ENCODE measurements at regions not wholly inside any gene's neighbourhood (a gene's known extent, or its start where the extent isn't known, plus 50 kb on each side); places are given as distances from the start of the nearest gene placed in this dataset.

- H3K9ac ChIP-seq (ENCODE audit: low read length), result no peak overlapping the region
- no peak overlapping the region for H3K18ac ChIP-seq (ENCODE audit: low read depth in 1 of 2, low read length in 2 of 2)
- WGBS, result 68% methylated on average over 3 of the region's 3 CpGs
- no peaks in the 10 kb centered on the region for H3K9me3 ChIP-seq (ENCODE audit: control insufficient read depth, low read length)
- H3K36me3 ChIP-seq (ENCODE audit: control insufficient read depth in 1 of 2, insufficient read depth in 2 of 2, low read depth in 1 of 2, low read length in 2 of 2), result no peaks in the 10 kb centered on the region
- H2BK15ac ChIP-seq (ENCODE audit: low read depth, poor library complexity, severe bottlenecking), result no peak overlapping the region
- H4K91ac ChIP-seq (ENCODE audit: low read length), result no peak overlapping the region
- H4K8ac ChIP-seq (ENCODE audit: low read length), result no peak overlapping the region
- no peaks in the 10 kb centered on the region for H3K4me1 ChIP-seq (ENCODE audit: control insufficient read depth, insufficient read depth, low read depth, low read length)
- no peak overlapping the region for H2BK120ac ChIP-seq (ENCODE audit: low read depth, low read length)
- H2BK5ac ChIP-seq (ENCODE audit: low read depth, low read length, poor library complexity, severe bottlenecking), result no peak overlapping the region
- H3K27me3 ChIP-seq (ENCODE audit: control insufficient read depth in 1 of 2, insufficient read depth in 1 of 2, low read length in 2 of 2), result peaks cover 10 to 16% of the 10 kb centered on the region in 2 experiments
- H2AFZ ChIP-seq (ENCODE audit: low read depth, low read length), result no peak overlapping the region
- no peak overlapping the region for H3K4me2 ChIP-seq (ENCODE audit: low read length, poor library complexity, severe bottlenecking)
- H2AK5ac ChIP-seq (ENCODE audit: low read length, severe bottlenecking), result no peak overlapping the region
- no peak overlapping the region for H3K4ac ChIP-seq (ENCODE audit: low read depth in 1 of 2, low read length in 2 of 2)
- H3K23ac ChIP-seq (ENCODE audit: low read length in 2 of 2), result no peak overlapping the region
- H3K4me3 ChIP-seq (ENCODE audit: insufficient read depth in 1 of 2, low read depth in 1 of 2, low read length in 2 of 2), result no peak overlapping the region
- H2BK12ac ChIP-seq (ENCODE audit: low read length in 2 of 2), result no peak overlapping the region
- H3K14ac ChIP-seq (ENCODE audit: low read length in 2 of 2), result no peak overlapping the region
- no peaks in the 10 kb centered on the region for H3K79me1 ChIP-seq (replicated peaks; ENCODE audit: low read length, poor library complexity, severe bottlenecking)
- no peak for DNase-seq
- no peak overlapping the region for H3K27ac ChIP-seq (ENCODE audit: low read length, poor library complexity, severe bottlenecking)
Observed at GRCh38 chr2:118232391-118232790, 144.1 kb downstream of the INSIG2 start.

- Histone ChIP-seq H3K4me1 (ENCODE audit: control insufficient read depth, insufficient read depth, low read depth, low read length) (no peaks in the 10 kb centered on the region), H3K4me2 (ENCODE audit: low read length, poor library complexity, severe bottlenecking) (no peak overlapping the region), H2AK5ac (ENCODE audit: low read length, severe bottlenecking) (no peak overlapping the region), H2AFZ (ENCODE audit: low read depth, low read length) (no peak overlapping the region), H3K36me3 (ENCODE audit: control insufficient read depth in 1 of 2, insufficient read depth in 2 of 2, low read depth in 1 of 2, low read length in 2 of 2) (no peaks in the 10 kb centered on the region), H3K9me3 (ENCODE audit: control insufficient read depth, low read length) (no peaks in the 10 kb centered on the region), H2BK120ac (ENCODE audit: low read depth, low read length) (no peak overlapping the region), H3K4me3 (ENCODE audit: insufficient read depth in 1 of 2, low read depth in 1 of 2, low read length in 2 of 2) (no peak overlapping the region), H3K4ac (ENCODE audit: low read depth in 1 of 2, low read length in 2 of 2) (no peak overlapping the region), H3K14ac (ENCODE audit: low read length in 2 of 2) (no peak overlapping the region), H3K79me1 (replicated peaks; ENCODE audit: low read length, poor library complexity, severe bottlenecking) (no peaks in the 10 kb centered on the region), H3K18ac (ENCODE audit: low read depth in 1 of 2, low read length in 2 of 2) (no peak overlapping the region), H2BK5ac (ENCODE audit: low read depth, low read length, poor library complexity, severe bottlenecking) (no peak overlapping the region), H4K8ac (ENCODE audit: low read length) (no peak overlapping the region), H3K23ac (ENCODE audit: low read length in 2 of 2) (no peak overlapping the region), H3K27ac (ENCODE audit: low read length, poor library complexity, severe bottlenecking) (no peak overlapping the region), H3K9ac (ENCODE audit: low read length) (no peak overlapping the region), H2BK12ac (ENCODE audit: low read length in 2 of 2) (no peak overlapping the region), H3K27me3 (ENCODE audit: control insufficient read depth in 1 of 2, insufficient read depth in 1 of 2, low read length in 2 of 2) (peaks cover 10 to 12% of the 10 kb centered on the region in 2 experiments), H2BK15ac (ENCODE audit: low read depth, poor library complexity, severe bottlenecking) (no peak overlapping the region), H4K91ac (ENCODE audit: low read length) (no peak overlapping the region)
- DNase-seq, result no peak
- 70% methylated on average over 5 of the region's 6 CpGs for WGBS
Observed at GRCh38 chr2:118231759-118232158, 143.5 kb downstream of the INSIG2 start.

- no peak overlapping the region for H3K4ac ChIP-seq (ENCODE audit: low read depth in 1 of 2, low read length in 2 of 2)
- H2BK120ac ChIP-seq (ENCODE audit: low read depth, low read length), result no peak overlapping the region
- H3K14ac ChIP-seq (ENCODE audit: low read length in 2 of 2), result no peak overlapping the region
- H3K79me1 ChIP-seq (replicated peaks; ENCODE audit: low read length, poor library complexity, severe bottlenecking), result no peaks in the 10 kb centered on the region
- H3K27ac ChIP-seq (ENCODE audit: low read length, poor library complexity, severe bottlenecking), result no peak overlapping the region
- H3K4me3 ChIP-seq (ENCODE audit: insufficient read depth in 1 of 2, low read depth in 1 of 2, low read length in 2 of 2), result no peak overlapping the region
- H3K4me1 ChIP-seq (ENCODE audit: control insufficient read depth, insufficient read depth, low read depth, low read length), result peaks cover 11% of the 10 kb centered on the region
- H3K23ac ChIP-seq (ENCODE audit: low read length in 2 of 2), result no peak overlapping the region
- H3K4me2 ChIP-seq (ENCODE audit: low read length, poor library complexity, severe bottlenecking), result no peak overlapping the region
- H3K36me3 ChIP-seq (ENCODE audit: control insufficient read depth in 1 of 2, insufficient read depth in 2 of 2, low read depth in 1 of 2, low read length in 2 of 2), result no peaks in the 10 kb centered on the region
- no peaks in the 10 kb centered on the region for H3K9me3 ChIP-seq (ENCODE audit: control insufficient read depth, low read length)
- no peak overlapping the region for H3K9ac ChIP-seq (ENCODE audit: low read length)
- no peak overlapping the region for H2AK5ac ChIP-seq (ENCODE audit: low read length, severe bottlenecking)
- no peak overlapping the region for H2BK12ac ChIP-seq (ENCODE audit: low read length in 2 of 2)
- H3K27me3 ChIP-seq (ENCODE audit: control insufficient read depth in 1 of 2, insufficient read depth in 1 of 2, low read length in 2 of 2), result peaks cover 0 to 47% of the 10 kb centered on the region in 2 experiments
- H4K91ac ChIP-seq (ENCODE audit: low read length), result no peak overlapping the region
- 64% methylated on average over 6 of the region's 6 CpGs for WGBS
- no peak for DNase-seq
- H2BK15ac ChIP-seq (ENCODE audit: low read depth, poor library complexity, severe bottlenecking), result no peak overlapping the region
- H2AFZ ChIP-seq (ENCODE audit: low read depth, low read length), result no peak overlapping the region
- no peak overlapping the region for H3K18ac ChIP-seq (ENCODE audit: low read depth in 1 of 2, low read length in 2 of 2)
- H4K8ac ChIP-seq (ENCODE audit: low read length), result no peak overlapping the region
- H2BK5ac ChIP-seq (ENCODE audit: low read depth, low read length, poor library complexity, severe bottlenecking), result no peak overlapping the region
Observed at GRCh38 chr2:118227698-118228508, 139.6 kb downstream of the INSIG2 start.

GRCh38 chr2:118225666-118226065 is 137.4 kb downstream of the INSIG2 start:
- no peak overlapping the region for H2BK120ac ChIP-seq (ENCODE audit: low read depth, low read length)
- H3K18ac ChIP-seq (ENCODE audit: low read depth in 1 of 2, low read length in 2 of 2), result no peak overlapping the region
- H2AK5ac ChIP-seq (ENCODE audit: low read length, severe bottlenecking), result no peak overlapping the region
- H2BK5ac ChIP-seq (ENCODE audit: low read depth, low read length, poor library complexity, severe bottlenecking), result no peak overlapping the region
- no peaks in the 10 kb centered on the region for H3K9me3 ChIP-seq (ENCODE audit: control insufficient read depth, low read length)
- H3K4ac ChIP-seq (ENCODE audit: low read depth in 1 of 2, low read length in 2 of 2), result no peak overlapping the region
- H4K91ac ChIP-seq (ENCODE audit: low read length), result no peak overlapping the region
- no peak overlapping the region for H3K4me2 ChIP-seq (ENCODE audit: low read length, poor library complexity, severe bottlenecking)
- no peaks in the 10 kb centered on the region for H3K36me3 ChIP-seq (ENCODE audit: control insufficient read depth in 1 of 2, insufficient read depth in 2 of 2, low read depth in 1 of 2, low read length in 2 of 2)
- no peak overlapping the region for H2AFZ ChIP-seq (ENCODE audit: low read depth, low read length)
- H3K9ac ChIP-seq (ENCODE audit: low read length), result no peak overlapping the region
- WGBS, result 78% methylated on average over 9 of the region's 9 CpGs
- no peaks in the 10 kb centered on the region for H3K79me1 ChIP-seq (replicated peaks; ENCODE audit: low read length, poor library complexity, severe bottlenecking)
- H4K8ac ChIP-seq (ENCODE audit: low read length), result no peak overlapping the region
- no peak for DNase-seq
- H3K14ac ChIP-seq (ENCODE audit: low read length in 2 of 2), result no peak overlapping the region
- H2BK12ac ChIP-seq (ENCODE audit: low read length in 2 of 2), result no peak overlapping the region
- H3K4me1 ChIP-seq (ENCODE audit: control insufficient read depth, insufficient read depth, low read depth, low read length), result peaks cover 11% of the 10 kb centered on the region
- H3K27ac ChIP-seq (ENCODE audit: low read length, poor library complexity, severe bottlenecking), result no peak overlapping the region
- H2BK15ac ChIP-seq (ENCODE audit: low read depth, poor library complexity, severe bottlenecking), result no peak overlapping the region
- H3K23ac ChIP-seq (ENCODE audit: low read length in 2 of 2), result no peak overlapping the region
- peaks cover 0 to 58% of the 10 kb centered on the region in 2 experiments for H3K27me3 ChIP-seq (ENCODE audit: control insufficient read depth in 1 of 2, insufficient read depth in 1 of 2, low read length in 2 of 2)
- H3K4me3 ChIP-seq (ENCODE audit: insufficient read depth in 1 of 2, low read depth in 1 of 2, low read length in 2 of 2), result no peak overlapping the region
